Dermis microvascular lymphatic vessel endothelial cell (primary cell): ENCODE measurements at regions not wholly inside any gene's neighbourhood (a gene's known extent, or its start where the extent isn't known, plus 50 kb on each side); places are given as distances from the start of the nearest gene placed in this dataset.

Experiments
- DNase-seq, 2 donors: peaks; one replicate each; pipeline versions ENCODE4 v3.0.0 to v3.0.0-alpha.2; 2010; ENCODE audit warnings: low read depth in 2 of 2

DNA sequence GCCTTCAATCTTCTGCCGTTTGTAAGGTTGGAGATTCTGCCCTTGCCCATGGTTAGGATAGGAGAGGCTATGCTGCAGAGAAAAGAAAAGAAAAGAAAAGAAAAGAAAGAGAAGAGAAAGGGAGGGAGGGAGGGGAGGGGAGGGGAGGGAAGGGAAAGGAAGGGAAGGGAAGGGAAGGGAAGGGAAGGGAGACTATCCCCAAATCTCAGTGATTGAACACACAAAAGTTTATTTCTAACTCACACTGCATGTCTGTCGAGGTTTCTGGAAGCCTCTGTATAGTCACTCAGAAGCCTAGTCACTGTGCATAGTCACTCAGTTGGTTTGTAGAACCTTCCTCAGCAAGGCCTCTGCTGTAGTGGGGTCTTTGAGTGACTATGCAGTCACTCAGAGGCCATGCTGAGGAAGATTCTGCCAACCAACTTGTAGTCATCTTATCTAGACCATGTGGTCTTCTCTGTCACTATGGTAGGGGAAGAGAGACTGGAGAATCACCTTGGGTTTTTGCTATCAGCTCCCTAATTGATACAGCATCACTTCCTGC, 52.3 kb upstream of the ABCC9 start:
- no peak for DNase-seq

DNA sequence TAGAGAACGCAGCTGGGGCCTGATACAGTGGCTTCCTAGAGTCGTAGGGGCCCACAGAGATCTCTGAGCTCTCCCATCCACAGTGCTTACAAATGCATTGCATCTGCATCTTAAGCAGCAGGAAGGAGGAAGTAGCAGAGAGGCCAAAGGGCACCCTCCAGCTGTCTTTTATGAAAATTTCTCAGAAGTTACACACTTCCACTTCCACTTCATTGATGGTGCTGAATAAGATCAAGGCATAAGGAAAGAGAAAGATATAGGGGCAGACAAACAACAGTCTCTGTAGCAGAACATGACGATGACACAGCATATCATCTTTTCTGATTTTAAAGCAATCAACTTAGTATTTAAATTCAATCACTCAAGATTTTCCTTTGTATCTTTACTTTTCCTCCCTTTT, 51.6 kb upstream of the ABCC9 start:
- peak in 1 of 2 donors; percentile 69 for DNase-seq

DNA sequence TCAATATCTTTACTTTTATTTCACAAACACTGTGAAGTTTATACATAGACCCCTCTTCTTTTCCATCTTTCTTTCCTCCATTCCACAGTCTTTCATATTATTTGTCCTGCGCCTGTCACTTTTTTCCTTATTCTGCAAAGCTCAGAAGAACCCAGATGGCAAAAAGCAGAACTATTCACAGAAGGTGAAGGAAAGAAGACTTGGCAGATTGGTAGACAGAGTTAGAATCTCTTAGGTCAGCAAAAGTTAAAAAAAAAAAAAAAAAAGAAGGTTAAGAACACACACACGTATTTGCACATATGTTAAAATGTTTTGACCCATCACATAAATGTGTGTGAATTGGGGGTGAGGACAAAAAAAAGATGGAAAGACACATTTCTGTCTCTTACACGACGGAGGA, 50.3 kb upstream of the ABCC9 start:
- no peak for DNase-seq
